HG03103 (cell line): ENCODE measurements at regions not wholly inside any gene's neighbourhood (a gene's known extent, or its start where the extent isn't known, plus 50 kb on each side); places are given as distances from the start of the nearest gene placed in this dataset.

Experiments used
- ATAC-seq: cut with Tn5 transposase; IDR thresholded peaks from one replicate; pipeline ENCODE4 v1.9.1; 2021; ENCODE audit warnings: low read depth; ENCODE audit not compliant: unreplicated experiment

GRCh38 chrX:79645749-79646148 lies 278.6 kb upstream of the ITM2A start:
- ATAC-seq: no peak

GRCh38 chrX:79631526-79631925 lies 264.4 kb upstream of the ITM2A start:
- ATAC-seq: no peak

GRCh38 chrX:79630033-79631009 lies 263.2 kb upstream of the ITM2A start:
- peak; percentile 75 for ATAC-seq

GRCh38 chrX:79623098-79623762 lies 256.1 kb upstream of the ITM2A start:
- ATAC-seq: no peak

- ATAC-seq: no peak
Measured at GRCh38 chrX:79618280-79618679, 251.1 kb upstream of the ITM2A start.

GRCh38 chrX:79604364-79604763 lies 237.2 kb upstream of the ITM2A start:
- ATAC-seq: no peak

GRCh38 chrX:79601341-79602131 lies 234.4 kb upstream of the ITM2A start:
- no peak for ATAC-seq

GRCh38 chrX:79592259-79592658 lies 225.1 kb upstream of the ITM2A start:
- no peak for ATAC-seq

GRCh38 chrX:79588233-79588632 lies 221.1 kb upstream of the ITM2A start:
- ATAC-seq: no peak

GRCh38 chrX:79573760-79574159 lies 206.6 kb upstream of the ITM2A start:
- ATAC-seq: no peak

GRCh38 chrX:79572566-79572965 lies 205.4 kb upstream of the ITM2A start:
- no peak for ATAC-seq

GRCh38 chrX:79570524-79571240 lies 203.5 kb upstream of the ITM2A start:
- ATAC-seq: no peak

- no peak for ATAC-seq
Measured at GRCh38 chrX:79568309-79568708, 201.2 kb upstream of the ITM2A start.

GRCh38 chrX:79564362-79564761 lies 197.2 kb upstream of the ITM2A start:
- no peak for ATAC-seq

- ATAC-seq: no peak
Measured at GRCh38 chrX:79559290-79559689, 192.2 kb upstream of the ITM2A start.

GRCh38 chrX:79557212-79557611 lies 190.1 kb upstream of the ITM2A start:
- no peak for ATAC-seq

- no peak for ATAC-seq
Measured at GRCh38 chrX:79556800-79557199, 189.7 kb upstream of the ITM2A start.

- no peak for ATAC-seq
Measured at GRCh38 chrX:79530310-79531108, 163.4 kb upstream of the ITM2A start.

GRCh38 chrX:79524642-79525041 lies 157.5 kb upstream of the ITM2A start:
- no peak for ATAC-seq

GRCh38 chrX:79515529-79515928 lies 148.4 kb upstream of the ITM2A start:
- no peak for ATAC-seq
